Keratinocyte (primary cell): ENCODE measurements at regions not wholly inside any gene's neighbourhood (a gene's known extent, or its start where the extent isn't known, plus 50 kb on each side); places are given as distances from the start of the nearest gene placed in this dataset.

ENCODE experiments used
- DNase-seq: peaks from one replicate; pipeline ENCODE4 v3.0.0-alpha.2; 2011; ENCODE audit warnings: low read depth, missing footprints, low spot score
- FAIRE-seq: peaks from 2 replicates; lab custom pipeline; 2011; peaks lifted over from hg19 to GRCh38; lab: Jason Lieb, UNC
- H2AFZ ChIP-seq: 2 replicates; pipeline ENCODE4 v1.6.0; 2012; ENCODE audit warnings: low read length, control low read depth, inconsistent platforms; ENCODE audit not compliant: control insufficient read depth
- H3K27ac ChIP-seq: 2 replicates; pipeline ENCODE4 v1.5.1; 2011; ENCODE audit warnings: low read length; ENCODE audit not compliant: control insufficient read depth, insufficient read depth
- H3K27me3 ChIP-seq: 3 replicates; pipeline ENCODE4 v1.6.0; 2011; ENCODE audit warnings: low read length; ENCODE audit not compliant: control insufficient read depth, insufficient read depth; ENCODE audit errors: extremely low read depth
- H3K36me3 ChIP-seq, 2 experiments: 2 replicates in 1 of 2; 3 replicates in 1 of 2; pipeline ENCODE4 v1.5.1; 2011; ENCODE audit warnings: low read length in 2 of 2, mild to moderate bottlenecking in 1 of 2; ENCODE audit not compliant: control insufficient read depth in 2 of 2, insufficient read depth in 2 of 2; ENCODE audit errors: extremely low read depth in 1 of 2
- H3K4me1 ChIP-seq: 3 replicates; pipeline ENCODE4 v1.5.1; 2011; ENCODE audit warnings: low read length; ENCODE audit not compliant: control insufficient read depth, insufficient read depth; ENCODE audit errors: extremely low read depth
- H3K4me2 ChIP-seq: 3 replicates; pipeline ENCODE4 v1.6.0; 2011; ENCODE audit warnings: low read depth, low read length; ENCODE audit not compliant: control insufficient read depth, insufficient read depth; ENCODE audit errors: extremely low read depth
- H3K4me3 ChIP-seq, 3 experiments: fragments of 200-600 bp in 1 of 3; sonication (generic) in 1 of 3; 2 replicates in 2 of 3; 3 replicates in 1 of 3; pipeline ENCODE4 v1.5.1; 2011 to 2016; ENCODE audit warnings: low read length in 3 of 3, mild to moderate bottlenecking in 3 of 3, control low read depth in 2 of 3, inconsistent platforms in 1 of 3, low read depth in 1 of 3, mixed read lengths in 1 of 3, mixed run types in 1 of 3, moderate library complexity in 1 of 3; ENCODE audit not compliant: control insufficient read depth in 2 of 3, insufficient read depth in 2 of 3; ENCODE audit errors: extremely low read depth in 1 of 3
- H3K79me2 ChIP-seq: 2 replicates; pipeline ENCODE4 v1.6.0; 2012; ENCODE audit warnings: low read length; ENCODE audit not compliant: control insufficient read depth, insufficient read depth
- H3K9ac ChIP-seq: 3 replicates; pipeline ENCODE4 v1.6.0; 2011; ENCODE audit warnings: low read length; ENCODE audit not compliant: control insufficient read depth, insufficient read depth; ENCODE audit errors: extremely low read depth
- H3K9me1 ChIP-seq: 3 replicates; pipeline ENCODE4 v1.6.0; 2011; ENCODE audit warnings: low read length; ENCODE audit not compliant: control insufficient read depth, insufficient read depth; ENCODE audit errors: extremely low read depth
- H3K9me3 ChIP-seq: 2 replicates; pipeline ENCODE4 v1.5.1; 2012; ENCODE audit warnings: low read depth, low read length; ENCODE audit not compliant: control insufficient read depth
- H4K20me1 ChIP-seq: 3 replicates; pipeline ENCODE4 v1.6.0; 2011; ENCODE audit warnings: low read length; ENCODE audit not compliant: control insufficient read depth, insufficient read depth; ENCODE audit errors: extremely low read depth
- EZH2 ChIP-seq: IDR thresholded peaks from one replicate; pipeline ENCODE4 v1.6.1; 2012; ENCODE audit warnings: inconsistent platforms, mild to moderate bottlenecking, low read length, moderate library complexity
- dilution Hi-C: fragments of 300-500 bp; cut with MboI; formaldehyde crosslinking; loops from one replicate; pipeline ENCODE4 v1.7.0; 2020; ENCODE audit warnings: low sequenced_read_pairs; ENCODE audit not compliant: extremely low pct_ligation_motif_present
- TF ChIP-seq, protein P1 (sequence below), 3 experiments: IDR thresholded peaks in 1 of 3; conservative IDR thresholded peaks in 1 of 3; optimal IDR thresholded peaks in 1 of 3; 2 replicates in 2 of 3; 3 replicates in 1 of 3; pipeline versions ENCODE3 to v1.5.1; 2011; ENCODE audit warnings: low read length in 3 of 3, mild to moderate bottlenecking in 3 of 3, moderate library complexity in 2 of 3, control low read depth in 1 of 3, inconsistent platforms in 1 of 3; ENCODE audit not compliant: insufficient read depth in 2 of 3; ENCODE audit errors: extremely low read depth in 1 of 3

- TF ChIP-seq, protein P1, sequence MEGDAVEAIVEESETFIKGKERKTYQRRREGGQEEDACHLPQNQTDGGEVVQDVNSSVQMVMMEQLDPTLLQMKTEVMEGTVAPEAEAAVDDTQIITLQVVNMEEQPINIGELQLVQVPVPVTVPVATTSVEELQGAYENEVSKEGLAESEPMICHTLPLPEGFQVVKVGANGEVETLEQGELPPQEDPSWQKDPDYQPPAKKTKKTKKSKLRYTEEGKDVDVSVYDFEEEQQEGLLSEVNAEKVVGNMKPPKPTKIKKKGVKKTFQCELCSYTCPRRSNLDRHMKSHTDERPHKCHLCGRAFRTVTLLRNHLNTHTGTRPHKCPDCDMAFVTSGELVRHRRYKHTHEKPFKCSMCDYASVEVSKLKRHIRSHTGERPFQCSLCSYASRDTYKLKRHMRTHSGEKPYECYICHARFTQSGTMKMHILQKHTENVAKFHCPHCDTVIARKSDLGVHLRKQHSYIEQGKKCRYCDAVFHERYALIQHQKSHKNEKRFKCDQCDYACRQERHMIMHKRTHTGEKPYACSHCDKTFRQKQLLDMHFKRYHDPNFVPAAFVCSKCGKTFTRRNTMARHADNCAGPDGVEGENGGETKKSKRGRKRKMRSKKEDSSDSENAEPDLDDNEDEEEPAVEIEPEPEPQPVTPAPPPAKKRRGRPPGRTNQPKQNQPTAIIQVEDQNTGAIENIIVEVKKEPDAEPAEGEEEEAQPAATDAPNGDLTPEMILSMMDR (optimal IDR thresholded peaks at IDR 0.05 in 1 of 3, IDR thresholded peaks at IDR 0.05 in 1 of 3, conservative IDR thresholded peaks at IDR 0.05 in 1 of 3; ENCODE audit: extremely low read depth in 1 of 3, insufficient read depth in 2 of 3, low read length in 3 of 3): no peak
- TF ChIP-seq EZH2: no peak
- Histone ChIP-seq H2AFZ (no peak overlapping the region), H3K4me3 (no peak overlapping the region), H3K79me2 (no peaks in the 10 kb centered on the region), H3K4me2 (no peak overlapping the region), H3K27me3 (no peaks in the 10 kb centered on the region), H3K27ac (no peak overlapping the region), H3K9me1 (no peaks in the 10 kb centered on the region), H3K4me1 (no peaks in the 10 kb centered on the region), H3K9me3 (no peaks in the 10 kb centered on the region), H3K36me3 (no peaks in the 10 kb centered on the region), H3K9ac (no peak overlapping the region), H4K20me1 (no peaks in the 10 kb centered on the region)
- dilution Hi-C loops: loop anchor here (25.0 kb wide), 1 partner anchor 488 kb away; no protein-coding TSS in a partner anchor
- DNase-seq: no peak
- FAIRE-seq: no peak
Measured at GRCh38 chr10:95125582-95125981, 56.3 kb upstream of the CYP2C8 start.

GRCh38 chr10:95122736-95123135 is 53.4 kb upstream of the CYP2C8 start:
- dilution Hi-C loops: no loop called here
- H3K9ac ChIP-seq: no peak overlapping the region
- FAIRE-seq (no peak), DNase-seq (no peak)
- H3K4me2 ChIP-seq: no peak overlapping the region
- H3K4me1 ChIP-seq: no peaks in the 10 kb centered on the region
- TF ChIP-seq, protein P1 (optimal IDR thresholded peaks at IDR 0.05 in 1 of 3, IDR thresholded peaks at IDR 0.05 in 1 of 3, conservative IDR thresholded peaks at IDR 0.05 in 1 of 3; ENCODE audit: extremely low read depth in 1 of 3, insufficient read depth in 2 of 3, low read length in 3 of 3): no peak
- no peak for TF ChIP-seq EZH2
- no peaks in the 10 kb centered on the region for H4K20me1 ChIP-seq
- no peak overlapping the region for H3K27ac ChIP-seq
- H3K9me1 ChIP-seq: no peaks in the 10 kb centered on the region
- no peak overlapping the region for H2AFZ ChIP-seq
- no peaks in the 10 kb centered on the region for H3K36me3 ChIP-seq
- H3K27me3 ChIP-seq: no peaks in the 10 kb centered on the region
- no peaks in the 10 kb centered on the region for H3K9me3 ChIP-seq
- no peaks in the 10 kb centered on the region for H3K79me2 ChIP-seq
- no peak overlapping the region for H3K4me3 ChIP-seq
